ENCODE measurements at regions not wholly inside any gene's neighbourhood (a gene's known extent, or its start where the extent isn't known, plus 50 kb on each side); places are given as distances from the start of the nearest gene placed in this dataset.

- no peak for FAIRE-seq
These were observed 73.3 kb upstream of the FAR1 start for GRCh38 chr11:13595166-13595565.

More at GRCh38 chr11:13595166-13595565, 73.3 kb upstream of the FAR1 start:
- no peak for TF ChIP-seq NRF1 (IDR thresholded peaks at IDR 0.05; ENCODE audit: low read depth, low read length)
- TF ChIP-seq, protein P1, sequence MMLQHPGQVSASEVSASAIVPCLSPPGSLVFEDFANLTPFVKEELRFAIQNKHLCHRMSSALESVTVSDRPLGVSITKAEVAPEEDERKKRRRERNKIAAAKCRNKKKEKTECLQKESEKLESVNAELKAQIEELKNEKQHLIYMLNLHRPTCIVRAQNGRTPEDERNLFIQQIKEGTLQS (IDR thresholded peaks at IDR 0.05; ENCODE audit: insufficient read depth, low read depth, low read length) = no peak
- H3K14ac ChIP-seq (ENCODE audit: insufficient read length) = no peak overlapping the region
- H3K9me3 ChIP-seq (ENCODE audit: insufficient read depth in 2 of 2, low read depth in 1 of 2, low read length in 1 of 2) = no peaks in the 10 kb centered on the region
- H3K27ac ChIP-seq (ENCODE audit: low read depth, low read length) = no peak overlapping the region
- no peaks in the 10 kb centered on the region for H3K79me1 ChIP-seq (ENCODE audit: low read depth, low read length)
- H4K8ac ChIP-seq (ENCODE audit: extremely low read depth, insufficient read depth, low read length) = no peak overlapping the region
- no peak overlapping the region for H2AK5ac ChIP-seq (ENCODE audit: low read depth, low read length)
- H3K18ac ChIP-seq (ENCODE audit: extremely low read depth, low read length) = no peak overlapping the region
- no peak overlapping the region for H2BK12ac ChIP-seq (ENCODE audit: low read depth, low read length)
- H3K56ac ChIP-seq (replicated peaks; ENCODE audit: insufficient read length, low read depth, low read length) = no peak overlapping the region
- no peak overlapping the region for H3K4ac ChIP-seq (replicated peaks; ENCODE audit: insufficient read length, low read depth, low read length)
- no peak overlapping the region for H4K5ac ChIP-seq (ENCODE audit: insufficient read length, low read depth, low read length)
- ChIA-PET POLR2A (ENCODE audit: partially characterized antibody) (no interaction called here), CTCF (ENCODE audit: partially characterized antibody) (no interaction called here)
- H2AFZ ChIP-seq (ENCODE audit: low read length) = no peak overlapping the region
- H3K27me3 ChIP-seq (replicated peaks in 1 of 4; ENCODE audit: control insufficient read depth in 3 of 4, extremely low read depth in 1 of 4, insufficient read depth in 3 of 4, low read length in 3 of 4) = no peaks in the 10 kb centered on the region
- no peaks in the 10 kb centered on the region for H3K23me2 ChIP-seq (ENCODE audit: low read depth, low read length)
- no peak overlapping the region for H2BK15ac ChIP-seq (ENCODE audit: low read length)
- DNase-seq (ENCODE audit: low read depth in 1 of 2, low spot score in 2 of 2) = no peak
- no peak overlapping the region for H4K91ac ChIP-seq (replicated peaks; ENCODE audit: insufficient read length, low read length)
- H3K23ac ChIP-seq (ENCODE audit: insufficient read length) = no peak overlapping the region
- H3K4me1 ChIP-seq (replicated peaks in 1 of 4; ENCODE audit: control insufficient read depth in 3 of 4, insufficient read depth in 4 of 4, low read length in 3 of 4) = no peaks in the 10 kb centered on the region
- H3K4me3 ChIP-seq (ENCODE audit: extremely low read depth in 1 of 4, insufficient read depth in 2 of 4, low read depth in 3 of 4, low read length in 4 of 4) = no peak overlapping the region
- H3K9ac ChIP-seq (replicated peaks in 1 of 4; ENCODE audit: extremely low read depth in 1 of 4, low read depth in 3 of 4, low read length in 3 of 4) = no peak overlapping the region
- no peak overlapping the region for H2BK5ac ChIP-seq (ENCODE audit: low read depth, low read length)
- no peak overlapping the region for H2BK20ac ChIP-seq (ENCODE audit: low read length)
- H3K36me3 ChIP-seq (ENCODE audit: control insufficient read depth in 2 of 4, insufficient read depth in 4 of 4, low read length in 3 of 4) = no peaks in the 10 kb centered on the region
- no peak overlapping the region for H3K4me2 ChIP-seq (ENCODE audit: insufficient read depth in 1 of 2, low read depth in 2 of 2, low read length in 2 of 2)
- no peaks in the 10 kb centered on the region for H4K20me1 ChIP-seq (replicated peaks in 1 of 2; ENCODE audit: control insufficient read depth in 1 of 2, insufficient read depth in 2 of 2, low read length in 2 of 2)
- H3K79me2 ChIP-seq (ENCODE audit: control insufficient read depth in 1 of 2, insufficient read depth in 2 of 2, low read length in 2 of 2) = no peaks in the 10 kb centered on the region
- H2BK120ac ChIP-seq (replicated peaks; ENCODE audit: low read depth, low read length) = no peak overlapping the region

All from H1 (cell line).